Chondrocyte (in vitro differentiated cells): ENCODE measurements at regions not wholly inside any gene's neighbourhood (a gene's known extent, or its start where the extent isn't known, plus 50 kb on each side); places are given as distances from the start of the nearest gene placed in this dataset.

Experiments
- DNase-seq: peaks from one replicate; pipeline ENCODE4 v3.0.0; 2021; ENCODE audit warnings: mixed read lengths, low spot score
- H3K27ac Mint-ChIP-seq: one replicate; pipeline ENCODE4 v1.8.0; 2021; ENCODE audit warnings: mild to moderate bottlenecking, moderate library complexity, mixed read lengths; ENCODE audit not compliant: unreplicated experiment
- H3K27me3 Mint-ChIP-seq: 2 replicates; pipeline ENCODE4 v1.8.0; 2021; ENCODE audit warnings: low read depth, mixed read lengths
- H3K36me3 Mint-ChIP-seq: 2 replicates; pipeline ENCODE4 v1.8.0; 2021; ENCODE audit warnings: low read depth, mixed read lengths
- H3K4me1 Mint-ChIP-seq: 2 replicates; pipeline ENCODE4 v1.8.0; 2021; ENCODE audit warnings: low read depth, mild to moderate bottlenecking, mixed read lengths
- H3K4me3 Mint-ChIP-seq: one replicate; pipeline ENCODE4 v1.8.0; 2021; ENCODE audit warnings: mild to moderate bottlenecking, moderate library complexity, mixed read lengths; ENCODE audit not compliant: unreplicated experiment
- H3K9me3 Mint-ChIP-seq: 2 replicates; pipeline ENCODE4 v1.8.0; 2021; ENCODE audit warnings: low read depth, mixed read lengths
- TF ChIP-seq, protein P1 (sequence below): fragments of 200-600 bp; sonication (generic); IDR thresholded peaks from 2 replicates; pipeline ENCODE4 v1.5.0; 2021; ENCODE audit warnings: antibody characterized with exemption, mild to moderate bottlenecking, moderate library complexity

DNA sequence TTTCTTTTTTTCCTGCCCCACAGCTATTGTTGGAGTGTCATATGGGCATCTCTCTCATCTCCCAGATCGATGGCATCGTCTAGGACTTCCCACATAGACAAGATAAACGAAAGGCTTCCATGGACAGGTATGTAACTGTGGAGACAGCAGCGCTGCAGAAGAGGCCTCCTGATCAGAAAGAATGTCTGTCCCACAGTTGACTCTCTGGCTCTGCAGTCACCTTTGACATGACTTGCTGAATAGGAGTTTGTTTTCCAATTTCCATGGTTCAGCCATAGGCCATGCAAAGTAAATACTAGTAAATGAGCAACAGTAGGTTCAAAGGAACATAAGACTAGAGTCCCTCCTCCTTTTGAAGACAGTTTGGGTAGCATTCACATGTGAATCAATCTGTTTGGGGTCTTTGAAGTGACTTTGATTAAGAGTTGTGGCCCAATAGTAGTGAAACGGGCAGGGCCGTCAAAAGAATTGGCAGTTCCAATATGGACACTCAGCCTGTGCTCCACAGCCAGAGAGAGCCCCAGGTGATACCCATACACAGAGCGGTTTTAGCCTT, 134.7 kb upstream of the IFNGR1 start:
- H3K36me3 Mint-ChIP-seq: no peaks in the 10 kb centered on the region
- no peaks in the 10 kb centered on the region for H3K9me3 Mint-ChIP-seq
- no peak for DNase-seq
- no peaks in the 10 kb centered on the region for H3K4me1 Mint-ChIP-seq
- no peak overlapping the region for H3K4me3 Mint-ChIP-seq
- peaks cover 43% of the 10 kb centered on the region for H3K27me3 Mint-ChIP-seq
- H3K27ac Mint-ChIP-seq: no peak overlapping the region
- TF ChIP-seq, protein P1, sequence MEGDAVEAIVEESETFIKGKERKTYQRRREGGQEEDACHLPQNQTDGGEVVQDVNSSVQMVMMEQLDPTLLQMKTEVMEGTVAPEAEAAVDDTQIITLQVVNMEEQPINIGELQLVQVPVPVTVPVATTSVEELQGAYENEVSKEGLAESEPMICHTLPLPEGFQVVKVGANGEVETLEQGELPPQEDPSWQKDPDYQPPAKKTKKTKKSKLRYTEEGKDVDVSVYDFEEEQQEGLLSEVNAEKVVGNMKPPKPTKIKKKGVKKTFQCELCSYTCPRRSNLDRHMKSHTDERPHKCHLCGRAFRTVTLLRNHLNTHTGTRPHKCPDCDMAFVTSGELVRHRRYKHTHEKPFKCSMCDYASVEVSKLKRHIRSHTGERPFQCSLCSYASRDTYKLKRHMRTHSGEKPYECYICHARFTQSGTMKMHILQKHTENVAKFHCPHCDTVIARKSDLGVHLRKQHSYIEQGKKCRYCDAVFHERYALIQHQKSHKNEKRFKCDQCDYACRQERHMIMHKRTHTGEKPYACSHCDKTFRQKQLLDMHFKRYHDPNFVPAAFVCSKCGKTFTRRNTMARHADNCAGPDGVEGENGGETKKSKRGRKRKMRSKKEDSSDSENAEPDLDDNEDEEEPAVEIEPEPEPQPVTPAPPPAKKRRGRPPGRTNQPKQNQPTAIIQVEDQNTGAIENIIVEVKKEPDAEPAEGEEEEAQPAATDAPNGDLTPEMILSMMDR: no peak

DNA sequence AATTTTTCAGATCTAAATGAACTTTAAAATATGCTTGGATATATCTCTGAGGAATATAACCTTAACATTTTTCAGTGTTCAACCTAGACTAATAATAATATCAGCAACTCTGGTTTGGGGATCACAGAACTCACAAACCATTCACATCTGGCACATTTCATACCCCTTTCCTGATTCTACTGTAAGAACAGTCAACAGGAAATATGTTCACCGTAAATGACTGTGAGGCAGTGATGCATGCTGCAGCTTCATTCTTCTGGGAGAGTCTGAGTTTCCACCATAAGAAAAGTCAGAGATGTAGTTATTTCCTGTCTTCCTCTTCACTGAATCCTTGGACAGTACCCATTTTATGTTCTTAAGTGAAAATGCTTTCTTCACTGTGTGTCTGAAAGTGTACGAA, 134.2 kb upstream of the IFNGR1 start:
- no peak for DNase-seq
- Mint-ChIP-seq H3K27me3 (peaks cover 44% of the 10 kb centered on the region), H3K4me1 (no peaks in the 10 kb centered on the region), H3K4me3 (no peak overlapping the region), H3K9me3 (no peaks in the 10 kb centered on the region), H3K36me3 (no peaks in the 10 kb centered on the region), H3K27ac (no peak overlapping the region)
- TF ChIP-seq, protein P1: no peak

DNA sequence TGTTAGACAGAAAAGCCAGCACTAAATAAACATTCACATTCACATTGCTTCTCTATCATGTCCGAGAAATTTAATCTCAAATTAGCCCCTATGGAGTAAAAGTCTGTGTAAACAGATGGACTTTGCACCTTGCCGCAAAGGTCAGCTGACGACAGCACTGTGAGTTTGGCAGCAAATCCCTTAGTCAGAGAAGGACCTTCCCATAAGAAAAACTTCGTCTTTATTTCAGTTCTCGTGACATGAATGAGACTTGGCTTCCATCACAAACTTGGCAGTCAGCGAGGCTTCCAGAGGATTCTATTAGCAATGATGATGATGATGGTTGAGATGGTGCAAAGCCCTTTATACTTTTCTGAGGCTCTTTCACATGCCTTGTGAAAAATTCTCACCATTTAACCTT, 133.7 kb upstream of the IFNGR1 start:
- H3K9me3 Mint-ChIP-seq: no peaks in the 10 kb centered on the region
- no peaks in the 10 kb centered on the region for H3K4me1 Mint-ChIP-seq
- H3K36me3 Mint-ChIP-seq: no peaks in the 10 kb centered on the region
- H3K4me3 Mint-ChIP-seq: no peak overlapping the region
- H3K27ac Mint-ChIP-seq: no peak overlapping the region
- no peak for DNase-seq
- TF ChIP-seq, protein P1: no peak
- peaks cover 39% of the 10 kb centered on the region for H3K27me3 Mint-ChIP-seq

GRCh38 chr6:137351890-137352289, 132.7 kb upstream of the IFNGR1 start:
- Mint-ChIP-seq H3K36me3 (no peaks in the 10 kb centered on the region), H3K4me1 (no peaks in the 10 kb centered on the region), H3K9me3 (no peaks in the 10 kb centered on the region), H3K27me3 (peaks cover 35% of the 10 kb centered on the region), H3K27ac (no peak overlapping the region), H3K4me3 (no peak overlapping the region)
- no peak for DNase-seq
- TF ChIP-seq, protein P1: no peak

DNA sequence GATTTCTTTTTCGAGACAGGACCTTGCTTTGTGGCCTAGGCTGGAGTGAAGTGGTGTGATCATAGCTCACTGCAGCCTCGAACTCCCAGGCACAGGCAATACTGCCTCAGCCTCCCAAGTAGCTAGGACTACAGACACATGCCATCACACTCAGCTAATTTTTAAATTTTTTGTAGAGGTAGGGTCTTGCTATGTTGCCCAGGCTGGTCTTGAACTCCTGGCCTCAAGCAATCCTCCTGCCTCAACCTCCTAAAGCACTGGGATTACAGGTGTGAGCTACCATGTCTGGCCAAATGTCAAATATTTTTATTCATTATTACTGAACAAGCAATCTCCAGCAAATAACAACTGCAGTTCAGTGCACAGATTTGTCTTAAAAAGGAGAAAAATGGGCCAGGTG, 131.7 kb upstream of the IFNGR1 start:
- TF ChIP-seq, protein P1: no peak
- no peak for DNase-seq
- Mint-ChIP-seq H3K9me3 (no peaks in the 10 kb centered on the region), H3K4me1 (no peaks in the 10 kb centered on the region), H3K27ac (no peak overlapping the region), H3K4me3 (no peak overlapping the region), H3K27me3 (peaks cover 37% of the 10 kb centered on the region), H3K36me3 (no peaks in the 10 kb centered on the region)
